ENCODE measurements at regions not wholly inside any gene's neighbourhood (a gene's known extent, or its start where the extent isn't known, plus 50 kb on each side); places are given as distances from the start of the nearest gene placed in this dataset.
"Not testable (repeated sequence)": the region's sequence is repeated elsewhere in the genome, so short reads cannot be mapped to it uniquely, and the experiment has no call there.

GRCh38 chr19:7400815-7401214 lies 52.1 kb downstream of the ARHGEF18 start:
- no peak for DNase-seq (ENCODE audit: low read depth)

GRCh38 chr19:7401694-7402093 lies 53.0 kb downstream of the ARHGEF18 start:
- DNase-seq (ENCODE audit: low read depth): no peak

- not testable (repeated sequence) for DNase-seq (ENCODE audit: low read depth)
Observed at GRCh38 chr19:7405482-7405881, 56.7 kb downstream of the ARHGEF18 start.

- DNase-seq (ENCODE audit: low read depth): no peak
Observed at GRCh38 chr19:7408251-7408650, 59.5 kb downstream of the ARHGEF18 start.

- no peak for DNase-seq (ENCODE audit: low read depth)
Observed at GRCh38 chr19:7410946-7411345, 62.2 kb downstream of the ARHGEF18 start.

- no peak for DNase-seq (ENCODE audit: low read depth)
Observed at GRCh38 chr19:7413629-7414028, 64.9 kb downstream of the ARHGEF18 start.

- peak; percentile 87 for DNase-seq (ENCODE audit: low read depth)
Observed at GRCh38 chr19:7415163-7415856, 66.6 kb downstream of the ARHGEF18 start.

GRCh38 chr19:7415857-7416371 lies 67.2 kb downstream of the ARHGEF18 start:
- no peak for DNase-seq (ENCODE audit: low read depth)

GRCh38 chr19:7417671-7418324 lies 69.1 kb downstream of the ARHGEF18 start:
- DNase-seq (ENCODE audit: low read depth): peak; percentile 36

- DNase-seq (ENCODE audit: low read depth): no peak
Observed at GRCh38 chr19:7418596-7418995, 69.9 kb downstream of the ARHGEF18 start.

GRCh38 chr19:7419153-7419552 lies 69.7 kb downstream of the PEX11G start:
- no peak for DNase-seq (ENCODE audit: low read depth)

- DNase-seq (ENCODE audit: low read depth): no peak
Observed at GRCh38 chr19:7419777-7420439, 68.9 kb downstream of the PEX11G start.

- no peak for DNase-seq (ENCODE audit: low read depth)
Observed at GRCh38 chr19:7421941-7422744, 66.7 kb downstream of the PEX11G start.
